Astrocyte (in vitro differentiated cells and primary cell): ENCODE measurements at regions not wholly inside any gene's neighbourhood (a gene's known extent, or its start where the extent isn't known, plus 50 kb on each side); places are given as distances from the start of the nearest gene placed in this dataset.

Experiments used
- DNase-seq: peaks from one replicate; pipeline ENCODE4 v3.0.0-alpha.2; 2010; ENCODE audit warnings: low read depth
- FAIRE-seq: peaks from 2 replicates; lab custom pipeline; 2011; peaks lifted over from hg19 to GRCh38; lab: Jason Lieb, UNC
- H2AFZ ChIP-seq: 2 replicates; pipeline ENCODE4 v1.6.0; 2012; ENCODE audit warnings: low read depth, low read length, inconsistent platforms
- H3K27ac ChIP-seq: 2 replicates; pipeline ENCODE4 v1.5.1; 2011; ENCODE audit warnings: low read depth, low read length, inconsistent platforms
- H3K27me3 ChIP-seq: 2 replicates; pipeline ENCODE4 v1.6.0; 2011; ENCODE audit warnings: low read length, inconsistent platforms; ENCODE audit not compliant: insufficient read depth
- H3K36me3 ChIP-seq: 2 replicates; pipeline ENCODE4 v1.5.1; 2011; ENCODE audit warnings: low read length, inconsistent platforms; ENCODE audit not compliant: insufficient read depth
- H3K4me1 ChIP-seq: 2 replicates; pipeline ENCODE4 v1.5.1; 2011; ENCODE audit warnings: low read length, inconsistent platforms; ENCODE audit not compliant: insufficient read depth
- H3K4me2 ChIP-seq: 2 replicates; pipeline ENCODE4 v1.6.0; 2012; ENCODE audit warnings: low read length, inconsistent platforms
- H3K4me3 ChIP-seq: 2 replicates; pipeline ENCODE4 v1.5.1; 2011; ENCODE audit warnings: low read depth, mild to moderate bottlenecking, low read length, inconsistent platforms; ENCODE audit not compliant: insufficient read depth
- H3K79me2 ChIP-seq: 2 replicates; pipeline ENCODE4 v1.6.0; 2012; ENCODE audit warnings: mild to moderate bottlenecking, low read length, inconsistent platforms; ENCODE audit not compliant: insufficient read depth
- H3K9ac ChIP-seq: 2 replicates; pipeline ENCODE4 v1.6.0; 2012; ENCODE audit warnings: mild to moderate bottlenecking, low read length, inconsistent platforms
- H3K9me3 ChIP-seq: 2 replicates; pipeline ENCODE4 v1.5.1; 2012; ENCODE audit warnings: low read depth, mild to moderate bottlenecking, low read length, inconsistent platforms; ENCODE audit not compliant: insufficient read depth
- H4K20me1 ChIP-seq: 2 replicates; pipeline ENCODE4 v1.6.0; 2012; ENCODE audit warnings: low read length, inconsistent platforms; ENCODE audit not compliant: insufficient read depth
- H3K27ac Mint-ChIP-seq: one replicate; pipeline ENCODE4 v1.8.0; 2021; ENCODE audit warnings: mild to moderate bottlenecking, mixed read lengths; ENCODE audit not compliant: unreplicated experiment
- H3K27me3 Mint-ChIP-seq: one replicate; pipeline ENCODE4 v1.8.0; 2021; ENCODE audit warnings: low read depth, mixed read lengths; ENCODE audit not compliant: unreplicated experiment
- H3K36me3 Mint-ChIP-seq: one replicate; pipeline ENCODE4 v1.8.0; 2021; ENCODE audit warnings: low read depth, mixed read lengths; ENCODE audit not compliant: unreplicated experiment
- H3K4me1 Mint-ChIP-seq: one replicate; pipeline ENCODE4 v1.8.0; 2021; ENCODE audit warnings: low read depth, mixed read lengths; ENCODE audit not compliant: unreplicated experiment
- H3K4me3 Mint-ChIP-seq: one replicate; pipeline ENCODE4 v1.8.0; 2021; ENCODE audit warnings: mild to moderate bottlenecking, moderate library complexity, mixed read lengths; ENCODE audit not compliant: unreplicated experiment
- H3K9me3 Mint-ChIP-seq: one replicate; pipeline ENCODE4 v1.8.0; 2021; ENCODE audit warnings: mild to moderate bottlenecking, mixed read lengths; ENCODE audit not compliant: unreplicated experiment
- EZH2 ChIP-seq: IDR thresholded peaks from 2 replicates; pipeline ENCODE4 v1.6.1; 2012; ENCODE audit warnings: mild to moderate bottlenecking, low read length, inconsistent platforms; ENCODE audit not compliant: insufficient read depth
- TF ChIP-seq, protein P1 (sequence below): IDR thresholded peaks from 2 replicates; pipeline ENCODE4 v1.5.1; 2011; ENCODE audit warnings: low read depth, mild to moderate bottlenecking, inconsistent platforms, low read length, moderate library complexity; ENCODE audit not compliant: insufficient read depth

DNA sequence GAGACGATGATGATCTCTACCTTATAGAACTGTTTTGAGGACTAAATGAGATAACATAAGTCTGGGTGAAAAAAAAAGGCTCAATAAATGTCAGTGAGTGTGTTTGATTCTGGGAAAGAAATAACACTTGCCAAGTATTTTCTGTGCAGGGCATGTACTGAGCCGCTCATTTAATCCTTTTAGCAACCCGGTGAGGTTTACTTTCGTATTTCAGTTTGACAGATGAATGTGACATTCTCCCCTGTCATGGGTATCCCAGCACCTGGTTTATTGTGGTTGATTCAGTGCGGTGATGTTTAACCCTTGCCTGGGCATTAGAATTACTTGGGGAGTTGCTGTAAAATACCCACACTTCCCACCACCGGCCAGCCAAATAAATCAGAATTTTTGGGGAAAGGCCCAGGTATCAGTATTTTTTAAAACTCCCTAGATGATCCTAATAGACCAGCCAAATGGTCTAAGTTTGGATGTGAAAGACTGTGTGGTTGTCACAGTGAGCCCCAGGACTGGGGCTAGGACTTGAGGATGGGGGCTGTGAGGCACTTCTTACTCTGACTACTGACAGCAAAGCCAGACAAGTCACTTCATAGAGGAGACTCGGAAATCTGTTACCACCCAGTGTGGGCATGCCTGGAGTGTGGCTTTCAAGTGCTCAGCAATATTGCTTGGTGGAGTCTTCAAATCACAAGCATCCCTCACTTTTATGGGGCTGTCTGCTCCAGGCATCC, 100.2 kb upstream of the KCNG1 start:
- TF ChIP-seq EZH2: no peak
- TF ChIP-seq, protein P1, sequence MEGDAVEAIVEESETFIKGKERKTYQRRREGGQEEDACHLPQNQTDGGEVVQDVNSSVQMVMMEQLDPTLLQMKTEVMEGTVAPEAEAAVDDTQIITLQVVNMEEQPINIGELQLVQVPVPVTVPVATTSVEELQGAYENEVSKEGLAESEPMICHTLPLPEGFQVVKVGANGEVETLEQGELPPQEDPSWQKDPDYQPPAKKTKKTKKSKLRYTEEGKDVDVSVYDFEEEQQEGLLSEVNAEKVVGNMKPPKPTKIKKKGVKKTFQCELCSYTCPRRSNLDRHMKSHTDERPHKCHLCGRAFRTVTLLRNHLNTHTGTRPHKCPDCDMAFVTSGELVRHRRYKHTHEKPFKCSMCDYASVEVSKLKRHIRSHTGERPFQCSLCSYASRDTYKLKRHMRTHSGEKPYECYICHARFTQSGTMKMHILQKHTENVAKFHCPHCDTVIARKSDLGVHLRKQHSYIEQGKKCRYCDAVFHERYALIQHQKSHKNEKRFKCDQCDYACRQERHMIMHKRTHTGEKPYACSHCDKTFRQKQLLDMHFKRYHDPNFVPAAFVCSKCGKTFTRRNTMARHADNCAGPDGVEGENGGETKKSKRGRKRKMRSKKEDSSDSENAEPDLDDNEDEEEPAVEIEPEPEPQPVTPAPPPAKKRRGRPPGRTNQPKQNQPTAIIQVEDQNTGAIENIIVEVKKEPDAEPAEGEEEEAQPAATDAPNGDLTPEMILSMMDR: no peak
- H3K9ac ChIP-seq: no peak overlapping the region
- DNase-seq: no peak
- FAIRE-seq: no peak
- no peak overlapping the region for H3K4me2 ChIP-seq
- peaks cover 25% of the 10 kb centered on the region for H3K27me3 Mint-ChIP-seq
- peaks cover 4% of the 10 kb centered on the region for H3K27me3 ChIP-seq
- no peak overlapping the region for H3K27ac ChIP-seq
- H3K4me1 ChIP-seq: peaks cover 19% of the 10 kb centered on the region
- no peak overlapping the region for H2AFZ ChIP-seq
- H3K4me1 Mint-ChIP-seq: peaks cover 7% of the 10 kb centered on the region
- H3K36me3 ChIP-seq: no peaks in the 10 kb centered on the region
- no peaks in the 10 kb centered on the region for H3K79me2 ChIP-seq
- no peak overlapping the region for H3K4me3 Mint-ChIP-seq
- no peaks in the 10 kb centered on the region for H3K9me3 ChIP-seq
- no peak overlapping the region for H3K27ac Mint-ChIP-seq
- no peaks in the 10 kb centered on the region for H3K9me3 Mint-ChIP-seq
- H4K20me1 ChIP-seq: no peaks in the 10 kb centered on the region
- H3K36me3 Mint-ChIP-seq: no peaks in the 10 kb centered on the region
- no peak overlapping the region for H3K4me3 ChIP-seq

DNA sequence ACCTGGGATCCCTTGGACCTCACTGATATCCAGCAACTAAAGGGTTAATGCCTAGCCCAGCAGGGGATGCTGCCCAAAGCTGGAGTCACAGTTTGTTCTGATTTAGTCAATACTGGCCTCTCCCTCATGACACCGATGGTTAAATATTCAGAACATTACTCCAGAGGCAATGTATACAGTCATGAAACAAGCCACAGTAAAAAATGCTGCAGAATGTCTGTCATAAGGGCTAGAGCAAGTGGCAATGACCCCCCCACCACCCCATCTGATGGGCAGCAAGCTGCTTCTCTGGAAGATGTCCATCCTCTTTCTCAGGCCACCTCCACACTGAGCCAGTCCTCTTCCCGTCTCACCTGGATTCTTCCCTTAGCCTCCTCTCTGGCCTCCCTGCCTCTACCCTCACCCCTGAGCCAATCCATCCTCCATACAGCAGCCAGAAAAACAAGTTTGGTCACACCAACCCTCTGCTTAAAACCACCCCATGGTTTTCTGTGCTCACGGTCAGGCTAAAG, 99.0 kb upstream of the KCNG1 start:
- Mint-ChIP-seq H3K4me3 (no peak overlapping the region), H3K27me3 (peaks cover 33% of the 10 kb centered on the region), H3K4me1 (peaks cover 3% of the 10 kb centered on the region), H3K27ac (no peak overlapping the region), H3K36me3 (no peaks in the 10 kb centered on the region), H3K9me3 (no peaks in the 10 kb centered on the region)
- Histone ChIP-seq H2AFZ (peak overlapping the region; percentile 8), H3K4me2 (peak overlapping the region; percentile 35), H3K27ac (no peak overlapping the region), H3K4me3 (no peak overlapping the region), H3K9me3 (no peaks in the 10 kb centered on the region), H3K36me3 (no peaks in the 10 kb centered on the region), H4K20me1 (no peaks in the 10 kb centered on the region), H3K4me1 (peaks cover 12% of the 10 kb centered on the region), H3K9ac (no peak overlapping the region), H3K79me2 (no peaks in the 10 kb centered on the region), H3K27me3 (peaks cover 4% of the 10 kb centered on the region)
- FAIRE-seq: peak; percentile 56
- TF ChIP-seq, protein P1: no peak
- no peak for TF ChIP-seq EZH2
- no peak for DNase-seq

DNA sequence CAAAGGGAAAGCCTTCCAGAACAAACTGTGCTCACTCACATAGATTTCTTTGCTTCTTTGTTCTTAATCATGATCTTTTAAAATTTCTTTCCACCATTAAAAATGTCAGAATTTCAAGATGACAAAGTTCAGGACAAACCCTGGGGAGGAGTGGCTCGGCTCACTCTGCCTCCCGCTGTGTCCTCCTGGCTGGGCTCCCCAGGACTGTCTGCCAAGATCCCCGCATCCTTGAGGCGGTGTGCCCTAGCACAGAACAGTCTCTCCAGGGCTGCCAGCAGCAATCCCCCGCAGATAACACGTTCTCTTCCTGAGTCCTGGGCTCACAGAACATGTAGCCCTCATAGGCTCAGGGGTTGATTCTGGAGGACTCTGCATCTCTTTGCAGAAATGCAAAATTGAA, 98.4 kb upstream of the KCNG1 start:
- peaks cover 37% of the 10 kb centered on the region for H3K27me3 Mint-ChIP-seq
- peaks cover 3% of the 10 kb centered on the region for H3K4me1 Mint-ChIP-seq
- no peaks in the 10 kb centered on the region for H4K20me1 ChIP-seq
- peak overlapping the region; percentile 35 for H3K4me2 ChIP-seq
- no peak for TF ChIP-seq EZH2
- TF ChIP-seq, protein P1: no peak
- peaks cover 2% of the 10 kb centered on the region for H3K36me3 Mint-ChIP-seq
- no peak overlapping the region for H3K4me3 Mint-ChIP-seq
- no peaks in the 10 kb centered on the region for H3K36me3 ChIP-seq
- H3K27ac ChIP-seq: no peak overlapping the region
- H2AFZ ChIP-seq: no peak overlapping the region
- H3K27ac Mint-ChIP-seq: no peak overlapping the region
- no peak overlapping the region for H3K4me3 ChIP-seq
- H3K9ac ChIP-seq: no peak overlapping the region
- H3K9me3 ChIP-seq: no peaks in the 10 kb centered on the region
- peaks cover under 1% of the 10 kb centered on the region for H3K27me3 ChIP-seq
- H3K9me3 Mint-ChIP-seq: peaks cover 2% of the 10 kb centered on the region
- no peaks in the 10 kb centered on the region for H3K79me2 ChIP-seq
- no peak for DNase-seq
- H3K4me1 ChIP-seq: peaks cover 12% of the 10 kb centered on the region
- FAIRE-seq: no peak
